ENCODE measurements at regions not wholly inside any gene's neighbourhood (a gene's known extent, or its start where the extent isn't known, plus 50 kb on each side); places are given as distances from the start of the nearest gene placed in this dataset.

GRCh38 chr1:177333936-177334595 lies 163.3 kb downstream of the BRINP2 start:
- no peak for TF ChIP-seq CTCF (conservative IDR thresholded peaks at IDR 0.05; ENCODE audit: low read depth, low read length)
- TF ChIP-seq POLR2A (IDR thresholded peaks at IDR 0.05; ENCODE audit: low read depth, low read length) = no peak
- TF ChIP-seq CEBPB (IDR thresholded peaks at IDR 0.05; ENCODE audit: low read depth, low read length) = no peak
- no peak for TF ChIP-seq RFX5 (IDR thresholded peaks at IDR 0.05; ENCODE audit: low read depth, low read length)
- no peak for TF ChIP-seq FOS (IDR thresholded peaks at IDR 0.05; ENCODE audit: low read depth, low read length)
- no peak for TF ChIP-seq RCOR1 (IDR thresholded peaks at IDR 0.05; ENCODE audit: insufficient replicate concordance, low read length)
